GM23338 (cell line): ENCODE measurements at regions not wholly inside any gene's neighbourhood (a gene's known extent, or its start where the extent isn't known, plus 50 kb on each side); places are given as distances from the start of the nearest gene placed in this dataset.

ENCODE experiments used
- EZH2phosphoT487 ChIP-seq: fragments of 200-600 bp; sonication (generic); IDR thresholded peaks from one replicate; pipeline ENCODE4 v1.8.1; 2018; ENCODE audit warnings: antibody characterized with exemption; ENCODE audit not compliant: unreplicated experiment
- JUNB ChIP-seq: IDR thresholded peaks from one replicate; pipeline ENCODE4 v1.6.1; 2016; ENCODE audit warnings: antibody characterized with exemption; ENCODE audit not compliant: unreplicated experiment
- NANOG ChIP-seq: IDR thresholded peaks from 2 replicates; pipeline ENCODE4 v1.6.1; 2016; ENCODE audit warnings: antibody characterized with exemption, borderline replicate concordance
- STAT1 ChIP-seq: IDR thresholded peaks from one replicate; pipeline ENCODE4 v1.6.1; 2016; ENCODE audit warnings: antibody characterized with exemption; ENCODE audit not compliant: unreplicated experiment
- ZNF114 ChIP-seq: fragments of 250-450 bp; sonication (Bioruptor Pico); IDR thresholded peaks from 2 replicates; pipeline ENCODE4 v1.5.0; 2020; ENCODE audit warnings: mild to moderate bottlenecking, moderate library complexity
- ZNF331 ChIP-seq: fragments of 250-450 bp; sonication (Bioruptor Pico); IDR thresholded peaks from 2 replicates; pipeline ENCODE4 v1.5.0; 2020; ENCODE audit warnings: low read depth, mild to moderate bottlenecking, moderate library complexity
- TF ChIP-seq, protein P1 (sequence below): fragments of 250-450 bp; sonication (Bioruptor Pico); IDR thresholded peaks from 2 replicates; pipeline ENCODE4 v1.5.0; 2020; ENCODE audit warnings: mild to moderate bottlenecking, moderate library complexity
- TF ChIP-seq, protein P2 (sequence below), 2 experiments: fragments of 200-600 bp in 1 of 2; sonication (generic) in 1 of 2; conservative IDR thresholded peaks; 2 replicates each; pipeline versions ENCODE4 v1.5.1 to v1.6.1; 2016 to 2017; ENCODE audit warnings: antibody characterized with exemption in 2 of 2, low read depth in 2 of 2, mild to moderate bottlenecking in 2 of 2, moderate library complexity in 1 of 2
- TF ChIP-seq, protein P3 (sequence below): IDR thresholded peaks from one replicate; pipeline ENCODE4 v1.6.1; 2018; ENCODE audit warnings: antibody characterized with exemption; ENCODE audit not compliant: unreplicated experiment

DNA sequence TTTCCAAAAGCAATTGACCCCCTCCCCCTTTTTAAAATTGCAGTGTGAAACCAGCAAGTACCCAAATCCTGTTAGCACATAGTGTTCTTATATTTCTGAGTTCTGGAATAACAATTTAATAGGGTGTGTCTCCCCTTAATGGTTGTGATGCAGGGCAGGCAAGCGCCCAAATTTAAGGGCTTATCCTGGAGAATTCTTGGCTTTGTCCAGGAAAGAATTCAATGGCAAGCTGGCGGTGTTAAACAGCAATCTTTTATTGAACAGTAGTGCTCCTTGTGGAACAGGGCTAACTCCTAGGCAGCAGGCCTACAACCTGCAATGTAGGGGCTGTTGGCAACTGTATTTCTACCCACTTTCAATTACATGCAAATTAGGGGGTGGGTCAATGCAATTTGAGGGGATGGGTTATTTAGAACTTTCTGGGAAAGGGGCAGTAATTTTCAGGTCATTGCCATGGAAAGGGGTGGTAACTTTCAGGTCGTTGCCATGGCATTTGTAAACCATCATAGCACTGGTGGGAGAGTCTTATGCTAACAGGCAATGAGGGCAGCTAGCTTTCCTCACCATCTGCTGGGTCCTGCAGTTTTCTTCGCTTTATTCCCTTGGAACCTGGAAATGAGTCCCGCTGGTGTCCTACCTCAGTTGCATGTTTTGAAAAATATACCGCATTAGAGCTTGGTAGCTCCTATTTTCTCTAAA is 149.0 kb upstream of the KCTD1 start (continued):
- TF ChIP-seq, protein P1, sequence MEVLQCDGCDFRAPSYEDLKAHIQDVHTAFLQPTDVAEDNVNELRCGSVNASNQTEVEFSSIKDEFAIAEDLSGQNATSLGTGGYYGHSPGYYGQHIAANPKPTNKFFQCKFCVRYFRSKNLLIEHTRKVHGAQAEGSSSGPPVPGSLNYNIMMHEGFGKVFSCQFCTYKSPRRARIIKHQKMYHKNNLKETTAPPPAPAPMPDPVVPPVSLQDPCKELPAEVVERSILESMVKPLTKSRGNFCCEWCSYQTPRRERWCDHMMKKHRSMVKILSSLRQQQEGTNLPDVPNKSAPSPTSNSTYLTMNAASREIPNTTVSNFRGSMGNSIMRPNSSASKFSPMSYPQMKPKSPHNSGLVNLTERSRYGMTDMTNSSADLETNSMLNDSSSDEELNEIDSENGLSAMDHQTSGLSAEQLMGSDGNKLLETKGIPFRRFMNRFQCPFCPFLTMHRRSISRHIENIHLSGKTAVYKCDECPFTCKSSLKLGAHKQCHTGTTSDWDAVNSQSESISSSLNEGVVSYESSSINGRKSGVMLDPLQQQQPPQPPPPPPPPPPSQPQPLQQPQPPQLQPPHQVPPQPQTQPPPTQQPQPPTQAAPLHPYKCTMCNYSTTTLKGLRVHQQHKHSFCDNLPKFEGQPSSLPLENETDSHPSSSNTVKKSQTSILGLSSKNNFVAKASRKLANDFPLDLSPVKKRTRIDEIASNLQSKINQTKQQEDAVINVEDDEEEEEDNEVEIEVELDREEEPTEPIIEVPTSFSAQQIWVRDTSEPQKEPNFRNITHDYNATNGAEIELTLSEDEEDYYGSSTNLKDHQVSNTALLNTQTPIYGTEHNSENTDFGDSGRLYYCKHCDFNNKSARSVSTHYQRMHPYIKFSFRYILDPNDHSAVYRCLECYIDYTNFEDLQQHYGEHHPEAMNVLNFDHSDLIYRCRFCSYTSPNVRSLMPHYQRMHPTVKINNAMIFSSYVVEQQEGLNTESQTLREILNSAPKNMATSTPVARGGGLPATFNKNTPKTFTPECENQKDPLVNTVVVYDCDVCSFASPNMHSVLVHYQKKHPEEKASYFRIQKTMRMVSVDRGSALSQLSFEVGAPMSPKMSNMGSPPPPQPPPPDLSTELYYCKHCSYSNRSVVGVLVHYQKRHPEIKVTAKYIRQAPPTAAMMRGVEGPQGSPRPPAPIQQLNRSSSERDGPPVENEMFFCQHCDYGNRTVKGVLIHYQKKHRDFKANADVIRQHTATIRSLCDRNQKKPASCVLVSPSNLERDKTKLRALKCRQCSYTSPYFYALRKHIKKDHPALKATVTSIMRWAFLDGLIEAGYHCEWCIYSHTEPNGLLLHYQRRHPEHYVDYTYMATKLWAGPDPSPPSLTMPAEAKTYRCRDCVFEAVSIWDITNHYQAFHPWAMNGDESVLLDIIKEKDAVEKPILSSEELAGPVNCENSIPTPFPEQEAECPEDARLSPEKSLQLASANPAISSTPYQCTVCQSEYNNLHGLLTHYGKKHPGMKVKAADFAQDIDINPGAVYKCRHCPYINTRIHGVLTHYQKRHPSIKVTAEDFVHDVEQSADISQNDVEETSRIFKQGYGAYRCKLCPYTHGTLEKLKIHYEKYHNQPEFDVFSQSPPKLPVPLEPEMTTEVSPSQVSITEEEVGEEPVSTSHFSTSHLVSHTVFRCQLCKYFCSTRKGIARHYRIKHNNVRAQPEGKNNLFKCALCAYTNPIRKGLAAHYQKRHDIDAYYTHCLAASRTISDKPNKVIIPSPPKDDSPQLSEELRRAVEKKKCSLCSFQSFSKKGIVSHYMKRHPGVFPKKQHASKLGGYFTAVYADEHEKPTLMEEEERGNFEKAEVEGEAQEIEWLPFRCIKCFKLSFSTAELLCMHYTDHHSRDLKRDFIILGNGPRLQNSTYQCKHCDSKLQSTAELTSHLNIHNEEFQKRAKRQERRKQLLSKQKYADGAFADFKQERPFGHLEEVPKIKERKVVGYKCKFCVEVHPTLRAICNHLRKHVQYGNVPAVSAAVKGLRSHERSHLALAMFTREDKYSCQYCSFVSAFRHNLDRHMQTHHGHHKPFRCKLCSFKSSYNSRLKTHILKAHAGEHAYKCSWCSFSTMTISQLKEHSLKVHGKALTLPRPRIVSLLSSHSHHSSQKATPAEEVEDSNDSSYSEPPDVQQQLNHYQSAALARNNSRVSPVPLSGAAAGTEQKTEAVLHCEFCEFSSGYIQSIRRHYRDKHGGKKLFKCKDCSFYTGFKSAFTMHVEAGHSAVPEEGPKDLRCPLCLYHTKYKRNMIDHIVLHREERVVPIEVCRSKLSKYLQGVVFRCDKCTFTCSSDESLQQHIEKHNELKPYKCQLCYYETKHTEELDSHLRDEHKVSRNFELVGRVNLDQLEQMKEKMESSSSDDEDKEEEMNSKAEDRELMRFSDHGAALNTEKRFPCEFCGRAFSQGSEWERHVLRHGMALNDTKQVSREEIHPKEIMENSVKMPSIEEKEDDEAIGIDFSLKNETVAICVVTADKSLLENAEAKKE, result no peak
- TF ChIP-seq JUNB (no peak), ZNF331 (no peak), EZH2phosphoT487 (no peak), NANOG (no peak), ZNF114 (CRISPR knock-in tag) (no peak), STAT1 (no peak)
- TF ChIP-seq, protein P2, sequence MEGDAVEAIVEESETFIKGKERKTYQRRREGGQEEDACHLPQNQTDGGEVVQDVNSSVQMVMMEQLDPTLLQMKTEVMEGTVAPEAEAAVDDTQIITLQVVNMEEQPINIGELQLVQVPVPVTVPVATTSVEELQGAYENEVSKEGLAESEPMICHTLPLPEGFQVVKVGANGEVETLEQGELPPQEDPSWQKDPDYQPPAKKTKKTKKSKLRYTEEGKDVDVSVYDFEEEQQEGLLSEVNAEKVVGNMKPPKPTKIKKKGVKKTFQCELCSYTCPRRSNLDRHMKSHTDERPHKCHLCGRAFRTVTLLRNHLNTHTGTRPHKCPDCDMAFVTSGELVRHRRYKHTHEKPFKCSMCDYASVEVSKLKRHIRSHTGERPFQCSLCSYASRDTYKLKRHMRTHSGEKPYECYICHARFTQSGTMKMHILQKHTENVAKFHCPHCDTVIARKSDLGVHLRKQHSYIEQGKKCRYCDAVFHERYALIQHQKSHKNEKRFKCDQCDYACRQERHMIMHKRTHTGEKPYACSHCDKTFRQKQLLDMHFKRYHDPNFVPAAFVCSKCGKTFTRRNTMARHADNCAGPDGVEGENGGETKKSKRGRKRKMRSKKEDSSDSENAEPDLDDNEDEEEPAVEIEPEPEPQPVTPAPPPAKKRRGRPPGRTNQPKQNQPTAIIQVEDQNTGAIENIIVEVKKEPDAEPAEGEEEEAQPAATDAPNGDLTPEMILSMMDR (conservative IDR thresholded peaks at IDR 0.05; ENCODE audit: low read depth in 2 of 2), result no peak
- TF ChIP-seq, protein P3, sequence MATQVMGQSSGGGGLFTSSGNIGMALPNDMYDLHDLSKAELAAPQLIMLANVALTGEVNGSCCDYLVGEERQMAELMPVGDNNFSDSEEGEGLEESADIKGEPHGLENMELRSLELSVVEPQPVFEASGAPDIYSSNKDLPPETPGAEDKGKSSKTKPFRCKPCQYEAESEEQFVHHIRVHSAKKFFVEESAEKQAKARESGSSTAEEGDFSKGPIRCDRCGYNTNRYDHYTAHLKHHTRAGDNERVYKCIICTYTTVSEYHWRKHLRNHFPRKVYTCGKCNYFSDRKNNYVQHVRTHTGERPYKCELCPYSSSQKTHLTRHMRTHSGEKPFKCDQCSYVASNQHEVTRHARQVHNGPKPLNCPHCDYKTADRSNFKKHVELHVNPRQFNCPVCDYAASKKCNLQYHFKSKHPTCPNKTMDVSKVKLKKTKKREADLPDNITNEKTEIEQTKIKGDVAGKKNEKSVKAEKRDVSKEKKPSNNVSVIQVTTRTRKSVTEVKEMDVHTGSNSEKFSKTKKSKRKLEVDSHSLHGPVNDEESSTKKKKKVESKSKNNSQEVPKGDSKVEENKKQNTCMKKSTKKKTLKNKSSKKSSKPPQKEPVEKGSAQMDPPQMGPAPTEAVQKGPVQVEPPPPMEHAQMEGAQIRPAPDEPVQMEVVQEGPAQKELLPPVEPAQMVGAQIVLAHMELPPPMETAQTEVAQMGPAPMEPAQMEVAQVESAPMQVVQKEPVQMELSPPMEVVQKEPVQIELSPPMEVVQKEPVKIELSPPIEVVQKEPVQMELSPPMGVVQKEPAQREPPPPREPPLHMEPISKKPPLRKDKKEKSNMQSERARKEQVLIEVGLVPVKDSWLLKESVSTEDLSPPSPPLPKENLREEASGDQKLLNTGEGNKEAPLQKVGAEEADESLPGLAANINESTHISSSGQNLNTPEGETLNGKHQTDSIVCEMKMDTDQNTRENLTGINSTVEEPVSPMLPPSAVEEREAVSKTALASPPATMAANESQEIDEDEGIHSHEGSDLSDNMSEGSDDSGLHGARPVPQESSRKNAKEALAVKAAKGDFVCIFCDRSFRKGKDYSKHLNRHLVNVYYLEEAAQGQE, result no peak
